Epithelial cell of prostate (primary cell): ENCODE measurements at regions not wholly inside any gene's neighbourhood (a gene's known extent, or its start where the extent isn't known, plus 50 kb on each side); places are given as distances from the start of the nearest gene placed in this dataset.
"Not testable (repeated sequence)": the region's sequence is repeated elsewhere in the genome, so short reads cannot be mapped to it uniquely, and the experiment has no call there.

ENCODE experiments used
- DNase-seq: peaks from one replicate; pipeline ENCODE4 v3.0.0-alpha.2; 2011; ENCODE audit warnings: low read depth, low spot score
- H3K27ac ChIP-seq: fragments of 450-650 bp; 2 replicates; pipeline ENCODE4 v1.5.1; 2017; ENCODE audit warnings: mild to moderate bottlenecking

- no peak for DNase-seq
- no peak overlapping the region for H3K27ac ChIP-seq
These were observed 617.9 kb upstream of the CTNND2 start for GRCh38 chr5:12522116-12522515.

- DNase-seq, H3K27ac ChIP-seq: not testable (repeated sequence)
These were observed 600.7 kb upstream of the CTNND2 start for GRCh38 chr5:12504983-12505382.

- no peak overlapping the region for H3K27ac ChIP-seq
- DNase-seq, result no peak
These were observed 583.9 kb upstream of the CTNND2 start for GRCh38 chr5:12488161-12488560.

GRCh38 chr5:12480487-12480886 lies 576.2 kb upstream of the CTNND2 start:
- no peak overlapping the region for H3K27ac ChIP-seq
- DNase-seq, result no peak

DNA sequence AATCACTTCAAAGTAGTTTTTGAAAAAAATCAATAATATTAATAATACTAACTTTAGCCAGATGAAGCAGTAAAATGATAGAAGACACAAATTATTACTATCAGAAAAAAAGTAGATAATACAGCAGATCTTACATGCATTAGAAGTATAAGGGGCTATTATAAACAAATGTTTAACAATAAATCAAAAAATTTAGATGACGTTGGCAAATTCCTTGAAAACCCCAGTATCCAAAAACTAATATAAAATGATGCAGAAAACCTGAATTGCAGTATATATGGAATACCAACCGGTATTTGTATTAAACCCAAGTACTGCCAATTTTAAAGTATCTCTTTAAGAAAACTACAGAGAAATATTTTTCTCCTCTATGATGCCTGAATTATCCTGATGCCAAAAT lies 573.3 kb upstream of the CTNND2 start:
- no peak for DNase-seq
- no peak overlapping the region for H3K27ac ChIP-seq

DNA sequence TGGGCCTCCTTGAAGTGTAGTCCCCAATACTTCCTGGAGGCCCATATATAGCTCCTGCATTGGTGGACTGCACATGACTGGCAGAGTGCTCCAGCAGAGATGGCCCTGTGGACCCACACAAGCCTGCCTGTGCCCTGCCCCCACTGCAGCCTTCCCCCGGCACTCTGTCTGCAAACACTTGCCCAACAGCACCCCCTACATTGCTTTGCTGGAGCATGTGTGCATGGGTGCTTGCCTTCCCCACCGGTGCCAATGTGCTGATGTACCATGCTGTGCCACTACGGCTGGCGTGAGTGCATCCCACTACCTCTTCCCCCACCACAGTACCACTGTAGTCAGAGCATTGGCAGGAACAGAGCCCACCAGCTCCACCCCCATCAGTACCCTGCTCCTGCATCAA lies 563.6 kb upstream of the CTNND2 start:
- H3K27ac ChIP-seq, result no peak overlapping the region
- DNase-seq, result no peak

DNA sequence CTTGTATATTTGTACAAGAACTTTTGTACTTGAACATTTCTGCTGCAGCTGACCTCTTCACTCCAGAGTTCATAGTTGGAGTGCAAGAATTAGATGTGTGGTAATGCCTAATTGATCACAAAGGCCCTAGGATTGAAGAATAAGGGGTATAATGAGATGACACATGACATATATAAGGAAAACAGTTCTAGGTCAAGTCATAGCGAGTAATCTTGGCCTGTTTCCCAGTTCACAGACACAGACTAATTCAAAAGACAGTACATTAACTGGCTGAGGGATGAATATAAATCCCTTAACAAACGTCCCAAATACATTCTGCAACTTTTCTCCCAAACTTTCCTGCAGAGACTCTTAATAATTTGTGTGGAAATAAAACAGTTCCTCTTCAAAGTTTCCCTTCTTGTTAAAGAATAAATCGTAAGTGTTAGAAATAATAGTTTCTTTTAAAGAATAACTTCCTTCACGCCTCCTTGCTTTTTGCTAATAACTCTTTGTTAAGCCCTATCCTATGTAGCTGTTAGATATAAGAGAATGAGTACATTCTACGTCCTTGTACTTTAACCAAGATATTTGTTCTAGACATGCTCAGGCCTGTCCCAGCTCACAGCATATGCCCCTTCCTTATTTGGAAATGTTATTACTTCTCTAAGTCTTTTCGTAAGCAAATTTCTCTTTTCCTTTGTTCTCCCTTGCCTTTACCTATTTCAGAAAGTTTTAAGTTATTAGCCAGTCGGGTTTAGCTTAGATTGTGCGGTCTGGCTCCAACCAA lies 556.4 kb upstream of the CTNND2 start:
- peak; percentile 5 for DNase-seq
- no peak overlapping the region for H3K27ac ChIP-seq

GRCh38 chr5:12459326-12459725 lies 555.1 kb upstream of the CTNND2 start:
- H3K27ac ChIP-seq, result no peak overlapping the region
- DNase-seq, result no peak

- no peak overlapping the region for H3K27ac ChIP-seq
- DNase-seq, result no peak
These were observed 514.8 kb upstream of the CTNND2 start for GRCh38 chr5:12419075-12419474.

DNA sequence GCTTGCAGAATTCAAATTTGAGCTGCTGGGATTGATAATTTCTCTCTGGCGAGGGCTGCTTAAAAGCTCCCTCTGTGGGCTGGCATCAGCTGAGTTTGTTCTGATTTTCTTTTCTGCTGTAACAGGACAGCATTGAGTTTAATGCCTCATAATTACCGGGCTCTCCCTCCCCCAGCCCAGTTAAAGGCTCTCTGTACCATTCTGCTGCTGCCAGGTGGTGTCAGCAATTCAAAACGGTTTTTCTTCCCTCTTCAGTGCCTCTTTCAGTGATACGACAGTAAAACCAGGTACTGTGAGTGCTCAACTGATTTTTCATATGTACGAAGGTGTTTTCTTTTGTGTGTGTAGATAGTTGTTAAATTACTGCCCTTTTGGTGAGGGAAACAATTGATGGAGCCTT lies 509.3 kb upstream of the CTNND2 start:
- H3K27ac ChIP-seq, result no peak overlapping the region
- no peak for DNase-seq

DNA sequence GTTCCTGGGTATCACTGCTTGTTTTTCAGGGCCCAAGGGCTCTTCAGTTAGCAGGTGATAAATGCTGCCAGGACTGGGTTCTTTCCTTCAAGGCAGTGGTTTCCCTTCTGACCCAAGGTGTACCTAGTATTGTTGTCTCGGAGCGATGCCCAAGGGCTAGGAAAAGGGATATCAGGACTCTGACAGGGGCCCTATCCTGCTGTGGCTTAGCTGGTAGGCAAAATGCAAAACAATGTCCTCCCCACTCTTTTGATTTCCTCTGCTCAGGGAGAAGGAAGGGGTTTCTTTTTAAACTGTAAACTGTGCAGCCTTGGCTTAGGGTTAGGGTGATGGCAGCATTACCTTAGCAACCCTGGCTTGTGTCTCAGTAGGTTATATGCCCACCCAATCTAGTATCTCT lies 508.8 kb upstream of the CTNND2 start:
- no peak overlapping the region for H3K27ac ChIP-seq
- no peak for DNase-seq

- no peak overlapping the region for H3K27ac ChIP-seq
- no peak for DNase-seq
These were observed 495.6 kb upstream of the CTNND2 start for GRCh38 chr5:12399868-12400267.

GRCh38 chr5:12392246-12392645 lies 488.0 kb upstream of the CTNND2 start:
- H3K27ac ChIP-seq, result no peak overlapping the region
- DNase-seq, result no peak

DNA sequence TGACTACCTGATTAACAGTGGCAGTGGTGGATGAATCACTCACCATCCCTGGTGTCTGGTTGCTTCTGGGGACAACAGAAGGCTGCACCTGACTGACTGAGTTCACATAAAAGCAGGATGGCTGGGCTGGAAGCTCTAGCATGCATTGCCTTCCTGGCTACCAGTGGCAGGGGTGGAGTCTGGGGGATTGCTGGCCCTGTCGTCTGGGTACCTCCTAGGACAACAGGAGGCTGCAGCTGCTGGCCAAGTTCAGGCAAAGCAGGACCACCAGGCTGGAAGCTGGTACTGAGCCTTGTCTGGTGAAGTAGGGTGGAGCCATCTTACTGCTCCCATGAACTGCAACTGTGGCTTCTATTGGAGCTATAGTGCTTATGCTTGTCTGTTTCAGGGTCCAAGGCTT lies 480.8 kb upstream of the CTNND2 start:
- no peak for DNase-seq

GRCh38 chr5:12384005-12384404 lies 479.8 kb upstream of the CTNND2 start:
- no peak for DNase-seq
- H3K27ac ChIP-seq, result no peak overlapping the region

More for the DNA sequence above, 480.8 kb upstream of the CTNND2 start:
- no peak overlapping the region for H3K27ac ChIP-seq

GRCh38 chr5:12367973-12368372 lies 463.7 kb upstream of the CTNND2 start:
- DNase-seq, result no peak
- H3K27ac ChIP-seq, result no peak overlapping the region

DNA sequence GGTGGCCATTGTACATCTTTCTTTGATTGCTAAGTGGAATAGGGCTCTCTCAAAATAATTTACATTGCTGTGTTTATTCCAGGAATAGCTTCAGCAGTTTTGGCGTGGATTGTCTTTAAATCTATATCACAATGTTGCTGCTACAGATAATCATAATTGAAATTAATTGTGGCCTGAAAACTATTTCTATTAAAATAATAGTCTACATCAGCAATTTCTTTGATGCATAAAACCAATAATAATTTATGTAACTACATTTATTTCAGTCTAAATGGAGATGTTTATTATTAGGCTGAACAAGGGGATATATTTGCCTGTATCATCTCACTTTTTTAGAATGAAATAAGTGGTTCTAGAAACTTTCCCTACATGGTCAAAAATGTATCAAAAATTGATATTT lies 456.0 kb upstream of the CTNND2 start:
- DNase-seq, result no peak
- no peak overlapping the region for H3K27ac ChIP-seq

DNA sequence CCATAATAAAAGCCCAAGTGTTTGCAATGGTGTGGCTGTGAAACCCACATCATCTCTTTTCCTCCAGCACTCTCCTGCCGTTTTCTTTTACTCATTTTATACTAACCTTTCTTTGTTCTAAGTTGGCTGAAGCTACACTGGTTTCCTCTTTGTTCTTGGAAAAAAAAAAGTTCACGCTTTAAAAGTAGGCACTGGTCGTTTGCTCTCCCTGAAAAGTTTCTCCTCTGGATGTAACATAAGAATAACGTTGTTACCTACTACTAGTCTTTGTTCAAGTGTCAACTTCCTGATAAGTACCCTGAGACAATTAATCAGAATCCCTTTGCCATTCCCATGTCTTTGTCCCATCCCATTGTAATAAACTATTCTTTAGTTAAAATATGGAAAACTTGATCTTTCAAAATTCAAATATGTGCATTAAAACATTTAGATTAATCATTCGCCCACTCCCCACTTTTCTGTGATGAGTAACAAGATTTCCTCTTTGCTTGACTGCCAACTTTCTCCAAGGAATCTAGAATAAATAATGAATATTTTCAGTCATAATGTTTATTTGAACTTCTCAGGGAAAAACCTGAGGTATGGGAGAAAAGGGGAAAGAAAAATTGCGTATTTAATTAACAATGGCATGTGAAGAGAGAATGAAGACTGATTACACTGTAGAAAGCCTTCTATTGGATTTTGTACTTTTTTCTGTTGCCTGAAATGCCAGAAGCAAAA lies 454.3 kb upstream of the CTNND2 start:
- H3K27ac ChIP-seq, result no peak overlapping the region
- no peak for DNase-seq

- no peak for DNase-seq
- H3K27ac ChIP-seq, result no peak overlapping the region
These were observed 453.4 kb upstream of the CTNND2 start for GRCh38 chr5:12357626-12358025.

GRCh38 chr5:12354686-12355085 lies 450.4 kb upstream of the CTNND2 start:
- DNase-seq, result no peak
- no peak overlapping the region for H3K27ac ChIP-seq

GRCh38 chr5:12343558-12343957 lies 439.3 kb upstream of the CTNND2 start:
- H3K27ac ChIP-seq, result no peak overlapping the region
- DNase-seq, result no peak

DNA sequence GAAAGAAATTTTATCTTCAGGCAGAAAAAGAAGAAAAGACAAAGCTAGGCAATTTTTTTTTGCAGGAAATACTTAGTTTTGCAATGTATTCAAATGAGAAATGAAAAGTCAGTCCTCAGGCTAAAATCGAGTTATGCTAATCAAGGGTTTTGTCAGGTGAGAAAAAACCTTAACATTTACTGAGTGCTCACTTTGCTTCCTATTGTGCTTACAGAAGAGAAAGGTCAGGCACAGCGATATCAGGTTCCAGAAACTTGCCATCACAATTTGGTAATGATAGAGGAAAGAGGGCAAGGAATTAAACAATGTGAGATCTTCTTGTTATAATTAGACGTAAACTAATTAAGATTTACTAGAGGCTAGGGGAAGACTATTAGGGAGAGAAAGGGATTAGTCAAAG lies 431.7 kb upstream of the CTNND2 start:
- H3K27ac ChIP-seq, result no peak overlapping the region
- DNase-seq, result no peak
